Stimulated activated CD8-positive, alpha-beta memory T cell treated with anti-CD3 and anti-CD28 coated beads, Interleukin-12 subunit alpha, Interleukin-12 subunit beta, amount 100 ng/mL, for 1 hour (primary cell): ENCODE measurements at regions not wholly inside any gene's neighbourhood (a gene's known extent, or its start where the extent isn't known, plus 50 kb on each side); places are given as distances from the start of the nearest gene placed in this dataset.
"Not testable (repeated sequence)": the region's sequence is repeated elsewhere in the genome, so short reads cannot be mapped to it uniquely, and the experiment has no call there.

Source experiments
- DNase-seq: peaks from one replicate; pipeline ENCODE4 v3.0.0-alpha.2; 2020; ENCODE audit warnings: low read depth

GRCh38 chr15:38814891-38815290, 250.3 kb upstream of the RASGRP1 start:
- no peak for DNase-seq

GRCh38 chr15:38817427-38818156, 253.0 kb upstream of the RASGRP1 start:
- peak; percentile 72 for DNase-seq

- no peak for DNase-seq
Measured at GRCh38 chr15:38818157-38818790, 253.7 kb upstream of the RASGRP1 start.

DNA sequence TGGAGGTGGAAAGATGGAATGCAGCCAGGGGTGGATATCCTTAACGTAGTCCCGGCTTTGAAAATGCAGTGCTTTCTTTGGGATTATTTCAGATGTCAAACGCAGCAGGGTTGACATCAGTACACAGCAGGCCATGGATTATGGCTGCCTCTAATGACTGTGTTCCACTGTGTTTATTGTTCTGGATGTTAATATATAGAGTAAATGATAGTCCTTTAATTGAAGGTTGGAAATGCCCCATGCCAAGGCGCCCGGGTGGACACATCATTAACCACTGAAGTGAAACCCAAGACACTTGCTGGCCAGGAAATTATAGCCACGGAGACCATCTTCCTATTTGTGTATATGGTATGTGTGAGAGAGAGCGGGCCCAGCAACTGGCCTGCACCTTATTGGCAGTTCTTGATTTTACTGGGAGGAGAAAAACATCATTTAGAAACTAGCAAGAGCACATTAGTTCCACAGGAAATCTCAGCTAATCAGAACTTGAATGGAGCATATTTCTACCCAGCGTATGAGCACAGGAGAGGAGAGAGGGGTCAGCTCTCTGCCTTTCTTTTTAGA, 254.9 kb upstream of the RASGRP1 start:
- DNase-seq: no peak

GRCh38 chr15:38823263-38823662, 258.6 kb upstream of the RASGRP1 start:
- no peak for DNase-seq

- no peak for DNase-seq
Measured at GRCh38 chr15:38824719-38825118, 260.1 kb upstream of the RASGRP1 start.

DNA sequence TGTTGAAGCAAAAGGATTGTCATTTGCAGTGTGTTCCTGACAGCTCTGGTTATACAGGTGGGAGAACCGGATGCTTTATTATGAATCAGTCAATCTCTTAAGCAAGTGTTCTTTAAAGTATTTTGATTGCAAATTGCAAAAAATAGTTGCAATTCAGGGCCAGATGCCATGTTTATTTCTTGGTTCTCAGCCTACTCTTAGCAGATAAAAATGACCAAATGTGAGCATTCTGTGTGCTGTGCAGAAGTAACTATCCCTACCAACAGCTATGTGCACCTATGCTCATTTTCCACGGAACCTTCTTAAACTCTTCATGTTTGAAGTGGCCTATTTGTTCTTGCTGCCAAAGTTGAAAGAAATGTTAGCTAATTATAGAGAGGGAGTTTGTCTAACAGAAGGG, 262.3 kb upstream of the RASGRP1 start:
- DNase-seq: no peak

DNA sequence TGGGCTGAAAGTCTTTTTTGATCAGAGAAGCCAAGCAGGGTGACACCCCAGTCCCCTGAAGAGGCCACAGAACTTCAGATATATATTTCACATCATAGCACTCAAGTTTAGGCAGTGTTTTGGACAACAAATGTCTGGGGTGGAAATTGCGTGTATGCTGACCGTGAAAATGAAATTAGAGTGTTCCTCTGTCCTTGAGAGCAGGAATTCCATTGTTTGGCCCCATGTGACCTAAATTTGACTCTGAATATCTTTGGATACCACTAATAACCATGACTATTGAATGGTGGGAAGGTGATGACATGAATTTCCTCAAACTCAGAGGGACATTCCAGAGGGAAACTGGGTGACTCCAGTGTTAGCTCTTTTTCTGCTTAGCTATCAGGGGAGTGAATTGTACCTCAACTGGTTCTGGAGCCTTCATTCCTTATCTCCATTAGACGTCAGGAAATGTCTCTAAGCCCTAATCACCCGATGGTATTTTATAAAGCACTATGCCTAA, 263.5 kb upstream of the RASGRP1 start:
- no peak for DNase-seq

DNA sequence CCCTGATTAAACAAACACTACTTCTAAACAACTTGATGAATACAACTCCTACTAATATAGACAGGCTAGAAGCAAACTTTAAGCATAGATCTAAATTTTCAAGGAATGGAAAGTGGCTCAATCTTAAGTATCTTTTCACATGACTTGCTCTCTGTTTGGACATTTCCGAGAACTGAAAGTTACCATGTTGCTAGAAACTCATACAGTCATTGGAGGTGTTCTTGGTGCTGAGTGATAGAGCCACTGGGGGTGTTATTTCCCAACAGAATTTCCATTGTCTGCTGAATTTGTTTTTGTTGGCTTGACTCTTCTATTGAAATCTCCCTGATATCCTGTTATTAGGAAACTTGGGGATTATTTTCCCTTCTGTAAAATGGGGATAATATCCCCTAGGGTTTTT, 264.5 kb upstream of the RASGRP1 start:
- no peak for DNase-seq

DNA sequence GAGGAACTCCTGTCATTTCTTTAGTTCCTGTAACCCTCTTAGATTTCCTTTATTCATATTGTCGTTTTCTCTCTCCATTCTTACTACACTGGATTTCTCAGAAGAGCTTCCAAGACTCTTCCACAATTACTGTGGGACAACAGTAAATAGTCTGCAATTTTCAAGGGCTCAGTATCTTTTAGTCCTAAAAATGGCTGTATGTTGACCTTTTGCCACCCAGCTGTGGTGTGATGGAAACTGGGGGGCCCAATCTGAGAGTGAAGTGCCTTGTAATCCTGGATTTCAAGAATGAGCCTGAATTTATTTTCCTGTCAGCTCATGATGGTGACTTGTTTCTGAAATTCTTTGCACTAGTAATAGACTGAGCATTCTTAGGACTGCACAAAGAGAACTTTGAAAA, 277.6 kb upstream of the RASGRP1 start:
- DNase-seq: no peak

- no peak for DNase-seq
Measured at GRCh38 chr15:38843051-38843501, 278.5 kb upstream of the RASGRP1 start.

DNA sequence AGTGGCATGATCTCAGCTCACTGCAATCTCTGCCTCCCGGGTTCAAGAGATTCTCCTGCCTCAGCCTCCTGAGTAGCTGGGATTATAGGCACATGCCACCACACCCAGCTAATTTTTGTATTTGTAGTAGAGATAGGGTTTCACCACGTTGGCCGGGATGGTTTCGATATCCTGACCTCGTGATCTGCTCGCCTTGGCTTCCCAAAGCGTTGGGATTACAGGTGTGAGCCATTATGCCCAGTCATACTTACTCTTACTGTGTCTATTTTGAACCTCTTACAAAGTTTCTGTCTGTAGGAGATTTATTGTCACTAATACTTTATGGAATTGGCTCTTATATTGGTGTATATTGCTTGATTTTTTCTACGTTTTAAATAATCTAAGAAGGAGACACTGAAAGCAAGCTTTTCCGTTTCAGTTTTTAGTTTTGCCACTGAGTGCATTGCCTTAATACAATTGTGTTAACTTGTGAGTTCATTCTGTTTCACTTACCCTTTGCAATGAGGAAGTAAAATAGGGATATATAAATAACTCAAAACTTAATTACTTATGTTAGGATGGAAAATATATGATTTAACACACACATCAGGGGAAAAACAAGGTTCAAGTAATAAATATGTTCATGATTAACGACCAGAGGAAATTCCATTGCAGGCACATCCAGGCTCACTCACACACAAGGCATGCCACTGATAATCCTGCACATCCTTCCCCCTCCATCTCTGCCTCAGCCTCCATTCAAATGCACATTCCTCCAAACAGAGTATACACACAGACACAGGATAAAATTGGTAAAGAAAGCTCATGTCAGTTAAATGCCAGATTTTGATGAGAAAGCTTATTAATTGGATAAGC, 279.3 kb upstream of the RASGRP1 start:
- DNase-seq: no peak

- no peak for DNase-seq
Measured at GRCh38 chr15:38844736-38845135, 280.1 kb upstream of the RASGRP1 start.

DNA sequence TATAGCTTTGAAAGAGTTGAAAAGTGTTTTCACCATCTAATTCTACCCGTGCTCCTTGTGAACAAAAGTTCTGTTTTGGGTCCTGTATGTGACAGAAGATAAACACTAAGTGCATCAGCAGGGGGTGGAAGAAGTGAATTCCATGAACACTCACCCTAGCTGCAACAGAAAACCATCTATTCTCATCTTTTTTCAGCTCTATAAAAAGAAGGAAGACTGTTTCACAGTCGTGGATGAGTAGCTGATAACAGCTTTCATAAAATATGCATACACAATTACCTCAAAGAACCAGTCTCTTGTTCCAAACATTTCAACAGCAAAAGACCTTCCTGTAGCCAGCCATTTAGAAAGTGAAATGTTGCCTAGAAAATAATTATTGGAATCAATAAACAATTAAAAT, 281.7 kb upstream of the RASGRP1 start:
- no peak for DNase-seq

- no peak for DNase-seq
Measured at GRCh38 chr15:38847666-38848065, 283.1 kb upstream of the RASGRP1 start.

DNA sequence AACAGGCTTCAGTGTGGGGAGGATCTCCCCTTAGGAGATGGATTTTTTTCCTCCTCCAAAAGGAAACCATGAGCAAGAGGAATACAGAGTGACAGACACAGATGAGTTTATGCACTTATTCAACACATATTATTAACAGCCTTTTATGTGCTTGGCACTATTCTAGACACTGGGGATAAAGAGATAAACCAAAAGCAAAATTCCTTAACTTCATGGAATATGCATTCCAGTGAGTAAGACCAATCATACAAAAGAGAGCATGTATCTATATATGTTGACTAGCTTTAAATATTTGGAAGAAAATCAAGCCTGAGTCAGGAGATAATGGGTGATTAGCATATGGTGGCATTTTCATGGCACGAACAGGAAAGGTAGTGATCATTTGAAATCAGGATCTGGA, 284.4 kb upstream of the RASGRP1 start:
- DNase-seq: no peak

- not testable (repeated sequence) for DNase-seq
Measured at GRCh38 chr15:38852188-38852587, 287.6 kb upstream of the RASGRP1 start.

- DNase-seq: no peak
Measured at GRCh38 chr15:38853608-38854007, 289.0 kb upstream of the RASGRP1 start.

DNA sequence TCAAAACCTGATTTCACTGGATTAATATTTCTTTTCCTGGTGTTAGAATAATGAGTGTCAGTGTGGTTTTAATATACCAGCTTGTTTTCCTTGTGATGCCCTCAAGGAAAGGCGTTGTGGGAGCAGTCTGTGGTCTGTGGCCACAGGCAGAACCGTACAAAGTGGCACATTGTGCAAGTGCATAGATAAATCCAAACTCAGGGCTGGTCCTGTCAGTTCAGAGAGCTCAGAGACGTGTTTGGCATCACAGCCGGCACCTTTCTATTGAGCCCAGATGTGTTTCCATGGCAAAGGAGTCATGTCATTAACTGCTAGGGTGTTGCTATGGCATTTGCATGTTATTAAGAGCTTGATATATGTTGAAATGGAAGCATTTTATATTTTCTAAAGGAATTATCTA, 289.9 kb upstream of the RASGRP1 start:
- DNase-seq: no peak

DNA sequence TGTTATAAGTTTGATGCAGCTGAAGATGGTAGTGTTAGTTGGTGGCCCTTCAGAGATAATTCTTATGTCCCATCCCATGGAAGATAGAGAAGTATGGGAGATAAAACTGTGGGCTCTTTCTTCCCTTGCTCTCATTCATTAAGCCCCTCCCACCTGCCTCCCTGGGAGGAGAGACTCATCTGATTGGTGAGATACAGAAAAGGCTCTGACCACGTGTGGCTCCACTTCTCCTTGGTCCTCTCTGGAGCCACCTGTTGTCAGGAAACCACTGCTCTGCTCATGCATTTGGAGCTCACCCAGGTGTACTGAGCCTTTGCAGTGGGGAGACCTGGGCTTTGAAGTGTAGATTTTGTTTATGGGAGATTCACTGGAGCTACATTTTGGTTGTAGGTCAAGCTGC, 293.2 kb upstream of the RASGRP1 start:
- no peak for DNase-seq

GRCh38 chr15:38859574-38859973, 295.0 kb upstream of the RASGRP1 start:
- no peak for DNase-seq

GRCh38 chr15:38860253-38860652, 295.6 kb upstream of the RASGRP1 start:
- DNase-seq: no peak
